Adrenal gland (tissue), 9 donors: ENCODE measurements at regions not wholly inside any gene's neighbourhood (a gene's known extent, or its start where the extent isn't known, plus 50 kb on each side); places are given as distances from the start of the nearest gene placed in this dataset.

Experiments used
- DNase-seq, 7 donors: peaks; one replicate each; pipeline ENCODE4 v3.0.0-alpha.2; 2019 to 2020
- H3K27ac ChIP-seq, 5 donors: fragments of 200-600 bp; sonication (generic) in 4 of 5; 1 replicate in 3 of 5; 2 replicates in 2 of 5; pipeline versions ENCODE4 v1.5.1 to v1.8.0; 2016 to 2020; ENCODE audit warnings: mild to moderate bottlenecking in 1 of 5
- H3K27me3 ChIP-seq: fragments of 200-600 bp; 2 replicates; pipeline ENCODE4 v1.8.0; 2021
- H3K36me3 ChIP-seq, 2 donors: fragments of 200-600 bp; replicated peaks in 1 of 2; 1 replicate in 1 of 2; 2 replicates in 1 of 2; pipeline versions ENCODE4 v1.5.1 to v1.8.0; 2018 to 2022
- H3K4me1 ChIP-seq, 2 donors: fragments of 200-600 bp; replicated peaks in 1 of 2; 1 replicate in 1 of 2; 2 replicates in 1 of 2; pipeline versions ENCODE4 v1.5.1 to v1.8.0; 2018 to 2021
- H3K4me3 ChIP-seq, 4 donors: fragments of 200-600 bp; sonication (generic) in 3 of 4; one replicate each; pipeline ENCODE4 v1.5.1; 2016 to 2018
- H3K9me3 ChIP-seq, 3 donors: fragments of 200-600 bp; sonication (generic) in 1 of 3; replicated peaks in 1 of 3; 1 replicate in 2 of 3; 2 replicates in 1 of 3; pipeline versions ENCODE4 v1.5.1 to v1.8.0; 2016 to 2021
- CTCF ChIP-seq, 6 experiments: fragments of 450-650 bp in 4 of 6; fragments of 200-600 bp in 2 of 6; sonication (generic) in 1 of 6; IDR thresholded peaks; 1 replicate in 5 of 6; 2 replicates in 1 of 6; pipeline versions ENCODE4 v1.5.1 to v1.8.0; 2016 to 2021; ENCODE audit warnings: antibody characterized with exemption in 6 of 6, mild to moderate bottlenecking in 2 of 6, moderate library complexity in 1 of 6
- POLR2A ChIP-seq, 2 donors: fragments of 450-650 bp; IDR thresholded peaks; one replicate each; pipeline ENCODE4 v1.6.1; 2017; ENCODE audit warnings: antibody characterized with exemption in 2 of 2, mild to moderate bottlenecking in 2 of 2, moderate library complexity in 1 of 2
- WGBS, 4 donors: extraction: QIAGEN DNeasy Blood & Tissue Kit in 2 of 4; methylation state at CpG; one replicate each; pipeline versions ENCODE4 v1.1.5 to v1.1.7; 2013 to 2017; 5-methylcytosine and 5-hydroxymethylcytosine counted together
- intact Hi-C, 2 donors: fragments of 100-400 bp; cut with DNase I; formaldehyde crosslinking; loops; one replicate each; pipeline versions ENCODE4 v1.14.1 to v1.15.0; 2022 to 2023
- donor health status: healthy with polysubstance abuse.
- donor health status: Bipolar disorder and iron deficiency.
- donor health status: DM: yes; HTN: yes; CAD: no.
- donor health status: DM: no; HTN: no; CAD: no.
- donor health status: DM: no; HTN: no; CAD: no.

DNA sequence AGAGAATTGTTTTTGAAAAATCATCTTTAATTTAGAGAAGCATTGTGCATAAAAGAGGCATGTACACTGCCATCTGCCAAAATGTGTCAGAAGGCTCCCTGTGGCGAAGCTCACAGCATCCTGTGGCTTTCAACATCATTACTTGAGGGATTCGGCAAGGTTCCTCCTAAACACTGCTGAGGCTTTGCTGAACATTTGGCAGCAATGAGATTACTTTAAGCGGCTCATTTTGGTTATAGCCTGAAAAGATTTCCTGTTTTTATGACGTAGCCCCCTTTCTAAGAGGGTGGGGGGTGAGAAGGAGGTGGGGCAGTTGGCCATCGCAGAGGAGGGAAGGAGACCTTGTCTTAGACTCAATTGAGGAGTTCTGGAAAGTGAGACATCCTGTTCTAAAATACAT is 469.4 kb downstream of the RASEF start:
- Histone ChIP-seq H3K36me3 (no peaks in the 10 kb centered on the region), H3K4me3 (no peak overlapping the region), H3K27ac (no peak overlapping the region), H3K4me1 (no peaks in the 10 kb centered on the region), H3K27me3 (no peaks in the 10 kb centered on the region), H3K9me3 (no peaks in the 10 kb centered on the region)
- 71 to 86% (median 76%) methylated on average over 5 of the region's 5 CpGs for WGBS, 4 donors
- intact Hi-C loops, result no loop called here
- no peak for TF ChIP-seq POLR2A (IDR thresholded peaks at IDR 0.05)
- TF ChIP-seq CTCF (IDR thresholded peaks at IDR 0.05), result no peak
- DNase-seq, result no peak

DNA sequence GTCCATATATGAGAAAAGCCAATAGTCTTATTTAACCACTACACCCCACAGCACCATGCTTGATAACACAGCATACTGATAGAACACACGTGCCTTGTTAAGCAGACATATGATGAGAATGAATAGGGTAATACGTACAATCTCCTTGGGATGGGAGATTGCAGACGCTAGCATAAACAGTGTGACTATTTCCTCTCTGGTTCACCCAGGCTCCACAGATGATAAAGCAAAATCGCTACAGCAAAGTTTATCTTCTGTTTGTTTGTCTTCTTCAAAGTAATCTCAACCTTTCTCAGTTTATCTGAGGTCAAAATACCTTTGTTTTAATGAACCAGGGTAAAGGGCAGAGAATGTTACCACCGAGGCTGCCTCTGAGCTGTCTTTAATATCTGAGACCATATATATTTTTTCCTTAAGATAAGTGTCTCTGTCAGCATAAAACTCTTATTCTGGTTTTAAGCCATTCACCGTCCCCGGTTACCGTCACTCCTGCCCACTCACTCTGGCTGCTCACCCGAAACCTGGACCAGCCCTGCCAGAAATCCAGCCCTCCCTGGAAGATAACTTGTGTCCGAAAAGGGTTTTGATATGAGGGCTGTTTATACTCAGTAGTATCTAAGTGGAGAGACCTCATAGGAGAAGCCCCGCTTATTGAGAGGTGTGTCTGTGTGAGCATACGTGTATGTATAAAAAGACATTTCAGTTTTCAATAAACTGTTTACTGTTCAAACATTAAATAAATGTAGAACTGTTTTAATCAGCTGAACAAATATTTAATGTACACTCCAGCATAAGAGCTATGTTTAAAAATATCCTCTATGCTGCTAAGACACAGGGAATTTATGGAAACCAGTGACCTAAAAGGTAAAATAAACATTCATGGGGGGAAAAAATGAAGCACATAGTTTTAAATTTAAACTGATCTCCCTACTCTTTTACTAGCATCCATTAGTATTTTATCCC is 465.4 kb downstream of the RASEF start:
- Histone ChIP-seq H3K36me3 (no peaks in the 10 kb centered on the region), H3K27ac (no peak overlapping the region), H3K4me3 (no peak overlapping the region), H3K27me3 (no peaks in the 10 kb centered on the region), H3K4me1 (no peaks in the 10 kb centered on the region), H3K9me3 (no peaks in the 10 kb centered on the region)
- no peak for DNase-seq
- no peak for TF ChIP-seq CTCF (IDR thresholded peaks at IDR 0.05)
- 71 to 82% (median 74%) methylated on average over 12 of the region's 12 CpGs for WGBS, 4 donors
- intact Hi-C loops, result no loop called here

- TF ChIP-seq POLR2A (IDR thresholded peaks at IDR 0.05) (no peak), CTCF (IDR thresholded peaks at IDR 0.05) (no peak)
- no peaks in the 10 kb centered on the region for H3K36me3 ChIP-seq
- no peak overlapping the region for H3K4me3 ChIP-seq
- no peaks in the 10 kb centered on the region for H3K9me3 ChIP-seq
- no peak overlapping the region for H3K27ac ChIP-seq
- no peaks in the 10 kb centered on the region for H3K27me3 ChIP-seq
- WGBS, 4 donors, result 52 to 64% (median 61%) methylated on average over 6 of the region's 6 CpGs
- no peak for DNase-seq
- H3K4me1 ChIP-seq, result no peaks in the 10 kb centered on the region
- intact Hi-C loops, result no loop called here
Measured at GRCh38 chr9:82598241-82599039, 464.5 kb downstream of the RASEF start.

DNA sequence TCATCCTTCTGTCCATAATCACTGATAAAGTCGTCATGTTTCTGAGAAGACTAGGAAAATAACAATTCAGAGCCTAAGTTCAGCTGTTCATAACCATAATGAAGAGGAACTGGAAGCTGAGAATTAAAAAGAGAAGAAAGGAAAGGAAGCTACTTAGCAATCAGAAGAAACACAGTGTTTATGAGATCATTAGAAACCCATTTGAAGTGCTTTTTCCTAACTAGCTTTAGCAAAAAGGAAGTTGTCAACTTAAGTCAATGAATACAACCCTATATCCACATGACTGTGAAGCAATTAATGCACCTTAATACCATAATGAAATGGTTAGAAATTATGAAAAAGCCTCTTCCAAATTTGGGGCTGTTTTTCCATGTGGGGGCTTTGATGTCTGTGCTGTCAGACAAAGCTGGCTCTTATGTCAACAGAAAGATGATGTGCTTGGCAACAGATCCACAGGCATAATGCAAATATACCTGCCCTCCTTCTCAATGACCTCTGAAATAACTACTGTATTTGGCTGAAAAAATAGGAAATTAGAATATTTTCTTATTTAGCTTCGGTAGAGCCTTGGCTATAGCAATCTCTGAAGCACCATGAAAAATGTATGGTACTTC is 463.5 kb downstream of the RASEF start:
- intact Hi-C loops, result no loop called here
- WGBS, 4 donors, result 69 to 79% (median 75%) methylated on average over 2 of the region's 2 CpGs
- TF ChIP-seq CTCF (IDR thresholded peaks at IDR 0.05) (no peak), POLR2A (IDR thresholded peaks at IDR 0.05) (no peak)
- no peak for DNase-seq
- Histone ChIP-seq H3K4me1 (no peaks in the 10 kb centered on the region), H3K27ac (no peak overlapping the region), H3K4me3 (no peak overlapping the region), H3K36me3 (no peaks in the 10 kb centered on the region), H3K27me3 (no peaks in the 10 kb centered on the region), H3K9me3 (no peaks in the 10 kb centered on the region)
